Loucy (cell line): ENCODE measurements at regions not wholly inside any gene's neighbourhood (a gene's known extent, or its start where the extent isn't known, plus 50 kb on each side); places are given as distances from the start of the nearest gene placed in this dataset.

Experiments
- EZH2phosphoT487 ChIP-seq: fragments of 200-600 bp; IDR thresholded peaks from 2 replicates; pipeline ENCODE4 v1.6.1; 2018; ENCODE audit warnings: antibody characterized with exemption, mild to moderate bottlenecking, moderate library complexity, borderline replicate concordance
- TF ChIP-seq, protein P1 (sequence below): fragments of 200-600 bp; sonication (generic); conservative IDR thresholded peaks from 2 replicates; pipeline ENCODE4 v1.5.1; 2014; ENCODE audit warnings: mild to moderate bottlenecking, antibody characterized with exemption, low read length

DNA sequence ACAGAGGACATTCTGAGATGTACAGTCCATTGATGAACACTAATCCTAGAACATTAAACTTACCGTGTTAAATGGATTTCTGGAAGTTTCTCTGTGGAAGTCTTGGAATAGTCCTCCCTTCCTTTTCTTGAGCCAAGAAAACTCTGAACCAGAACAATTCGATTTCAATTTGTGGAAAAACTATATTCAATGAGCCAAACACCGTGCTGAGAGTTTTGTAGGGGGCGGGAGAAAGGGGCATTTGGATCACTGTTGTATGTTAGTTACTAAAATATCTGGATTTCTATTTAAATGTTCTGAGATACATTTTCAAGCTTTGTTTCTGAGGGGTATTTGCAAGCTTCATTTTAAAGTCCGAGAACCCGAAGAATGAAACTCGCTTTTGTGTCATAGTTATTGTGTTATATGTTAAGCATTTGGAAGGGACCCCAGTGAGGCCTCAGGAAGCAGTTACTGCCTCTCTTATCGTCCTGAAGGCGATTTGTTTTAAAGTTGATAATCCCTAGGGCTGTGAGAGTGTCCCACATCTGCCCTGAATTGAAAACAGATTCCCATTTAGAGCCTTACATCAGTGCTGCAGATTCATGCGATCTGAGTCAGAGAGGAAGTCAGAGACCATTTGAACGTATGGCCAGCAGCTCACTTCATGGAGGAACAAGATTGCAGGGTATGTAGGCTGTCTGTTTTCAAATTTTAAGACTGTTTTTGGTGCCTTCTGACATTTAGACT lies 70.8 kb upstream of the SASH1 start:
- TF ChIP-seq EZH2phosphoT487 = no peak
- TF ChIP-seq, protein P1, sequence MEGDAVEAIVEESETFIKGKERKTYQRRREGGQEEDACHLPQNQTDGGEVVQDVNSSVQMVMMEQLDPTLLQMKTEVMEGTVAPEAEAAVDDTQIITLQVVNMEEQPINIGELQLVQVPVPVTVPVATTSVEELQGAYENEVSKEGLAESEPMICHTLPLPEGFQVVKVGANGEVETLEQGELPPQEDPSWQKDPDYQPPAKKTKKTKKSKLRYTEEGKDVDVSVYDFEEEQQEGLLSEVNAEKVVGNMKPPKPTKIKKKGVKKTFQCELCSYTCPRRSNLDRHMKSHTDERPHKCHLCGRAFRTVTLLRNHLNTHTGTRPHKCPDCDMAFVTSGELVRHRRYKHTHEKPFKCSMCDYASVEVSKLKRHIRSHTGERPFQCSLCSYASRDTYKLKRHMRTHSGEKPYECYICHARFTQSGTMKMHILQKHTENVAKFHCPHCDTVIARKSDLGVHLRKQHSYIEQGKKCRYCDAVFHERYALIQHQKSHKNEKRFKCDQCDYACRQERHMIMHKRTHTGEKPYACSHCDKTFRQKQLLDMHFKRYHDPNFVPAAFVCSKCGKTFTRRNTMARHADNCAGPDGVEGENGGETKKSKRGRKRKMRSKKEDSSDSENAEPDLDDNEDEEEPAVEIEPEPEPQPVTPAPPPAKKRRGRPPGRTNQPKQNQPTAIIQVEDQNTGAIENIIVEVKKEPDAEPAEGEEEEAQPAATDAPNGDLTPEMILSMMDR = no peak
